ENCODE measurements at regions not wholly inside any gene's neighbourhood (a gene's known extent, or its start where the extent isn't known, plus 50 kb on each side); places are given as distances from the start of the nearest gene placed in this dataset.

- TF ChIP-seq ZNF646 (CRISPR knock-in tag; IDR thresholded peaks at IDR 0.05) (no peak), HNF4G (IDR thresholded peaks at IDR 0.05; ENCODE audit: borderline replicate concordance, low read depth, low read length) (no peak), HNF4G (CRISPR knock-in tag; IDR thresholded peaks at IDR 0.05; ENCODE audit: borderline replicate concordance, low read depth) (no peak), RERE (CRISPR knock-in tag; IDR thresholded peaks at IDR 0.05; ENCODE audit: low read depth) (no peak), NFYB (CRISPR knock-in tag; IDR thresholded peaks at IDR 0.05) (no peak), TSC22D2 (CRISPR knock-in tag; IDR thresholded peaks at IDR 0.05; ENCODE audit: borderline replicate concordance) (no peak), TERF1 (CRISPR knock-in tag; IDR thresholded peaks at IDR 0.05) (no peak)
- TF ChIP-seq, protein P1, sequence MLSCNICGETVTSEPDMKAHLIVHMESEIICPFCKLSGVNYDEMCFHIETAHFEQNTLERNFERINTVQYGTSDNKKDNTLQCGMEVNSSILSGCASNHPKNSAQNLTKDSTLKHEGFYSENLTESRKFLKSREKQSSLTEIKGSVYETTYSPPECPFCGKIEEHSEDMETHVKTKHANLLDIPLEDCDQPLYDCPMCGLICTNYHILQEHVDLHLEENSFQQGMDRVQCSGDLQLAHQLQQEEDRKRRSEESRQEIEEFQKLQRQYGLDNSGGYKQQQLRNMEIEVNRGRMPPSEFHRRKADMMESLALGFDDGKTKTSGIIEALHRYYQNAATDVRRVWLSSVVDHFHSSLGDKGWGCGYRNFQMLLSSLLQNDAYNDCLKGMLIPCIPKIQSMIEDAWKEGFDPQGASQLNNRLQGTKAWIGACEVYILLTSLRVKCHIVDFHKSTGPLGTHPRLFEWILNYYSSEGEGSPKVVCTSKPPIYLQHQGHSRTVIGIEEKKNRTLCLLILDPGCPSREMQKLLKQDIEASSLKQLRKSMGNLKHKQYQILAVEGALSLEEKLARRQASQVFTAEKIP (CRISPR knock-in tag; IDR thresholded peaks at IDR 0.05; ENCODE audit: borderline replicate concordance): no peak
Observed at GRCh38 chr4:12050357-12050756, 621.7 kb upstream of the HS3ST1 start (continued).

All from HepG2 (cell line).